ENCODE measurements at regions not wholly inside any gene's neighbourhood (a gene's known extent, or its start where the extent isn't known, plus 50 kb on each side); places are given as distances from the start of the nearest gene placed in this dataset.

DNA sequence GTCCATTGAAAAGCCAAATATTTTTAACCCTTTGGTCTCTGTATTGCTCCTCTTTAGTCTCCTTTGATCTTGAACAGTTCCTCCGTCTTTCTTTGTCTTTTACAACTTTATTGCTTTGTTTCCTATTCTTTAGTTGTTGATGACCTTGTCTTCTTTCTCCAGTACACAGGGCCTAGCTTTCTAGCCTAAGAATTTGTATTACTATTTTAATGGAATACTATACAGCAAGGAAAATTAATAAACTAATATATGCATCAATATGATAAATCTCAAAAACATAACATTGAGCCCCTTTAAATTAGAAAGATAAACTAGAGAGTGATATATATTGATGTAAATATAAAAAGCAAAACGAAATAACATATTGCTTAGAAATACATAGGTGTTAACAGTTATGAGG is 88.7 kb downstream of the NR1D2 start:
- Histone ChIP-seq H3K36me3 (ENCODE audit: low read depth, missing control alignments) (no peaks in the 10 kb centered on the region), H3K27ac (no peak overlapping the region), H3K4me1 (no peaks in the 10 kb centered on the region), H3K9me3 (no peaks in the 10 kb centered on the region), H3K4me3 (no peak overlapping the region), H3K27me3 (no peaks in the 10 kb centered on the region)
- intact Hi-C loops (cut with DNase I; ENCODE audit: low total_unique reads): no loop called here
- WGBS, 2 donors: 81 to 88% methylated on average over 2 of the region's 2 CpGs
- DNase-seq: no peak
- no peak for TF ChIP-seq POLR2A (IDR thresholded peaks at IDR 0.05)
- TF ChIP-seq, protein P1, sequence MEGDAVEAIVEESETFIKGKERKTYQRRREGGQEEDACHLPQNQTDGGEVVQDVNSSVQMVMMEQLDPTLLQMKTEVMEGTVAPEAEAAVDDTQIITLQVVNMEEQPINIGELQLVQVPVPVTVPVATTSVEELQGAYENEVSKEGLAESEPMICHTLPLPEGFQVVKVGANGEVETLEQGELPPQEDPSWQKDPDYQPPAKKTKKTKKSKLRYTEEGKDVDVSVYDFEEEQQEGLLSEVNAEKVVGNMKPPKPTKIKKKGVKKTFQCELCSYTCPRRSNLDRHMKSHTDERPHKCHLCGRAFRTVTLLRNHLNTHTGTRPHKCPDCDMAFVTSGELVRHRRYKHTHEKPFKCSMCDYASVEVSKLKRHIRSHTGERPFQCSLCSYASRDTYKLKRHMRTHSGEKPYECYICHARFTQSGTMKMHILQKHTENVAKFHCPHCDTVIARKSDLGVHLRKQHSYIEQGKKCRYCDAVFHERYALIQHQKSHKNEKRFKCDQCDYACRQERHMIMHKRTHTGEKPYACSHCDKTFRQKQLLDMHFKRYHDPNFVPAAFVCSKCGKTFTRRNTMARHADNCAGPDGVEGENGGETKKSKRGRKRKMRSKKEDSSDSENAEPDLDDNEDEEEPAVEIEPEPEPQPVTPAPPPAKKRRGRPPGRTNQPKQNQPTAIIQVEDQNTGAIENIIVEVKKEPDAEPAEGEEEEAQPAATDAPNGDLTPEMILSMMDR (IDR thresholded peaks at IDR 0.05): no peak

DNA sequence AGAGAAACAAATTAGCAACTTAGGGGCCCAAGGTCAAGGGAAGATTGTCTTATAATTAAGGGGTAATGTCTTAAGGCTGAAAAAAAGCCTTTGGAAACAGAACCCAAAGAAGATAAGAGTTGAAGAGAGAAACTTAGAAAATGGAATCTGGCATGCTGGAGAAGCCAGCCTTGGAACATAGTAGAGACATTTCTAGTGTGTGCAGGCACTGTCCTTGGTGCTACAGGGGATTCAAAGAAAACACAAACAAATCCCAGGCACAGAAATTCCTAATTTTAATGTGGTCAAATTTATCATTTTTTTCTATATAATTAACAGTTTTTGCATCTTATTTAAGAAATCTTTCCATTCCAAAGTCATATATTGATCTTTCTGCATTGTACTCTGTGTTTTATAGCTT is 89.4 kb downstream of the NR1D2 start:
- Histone ChIP-seq H3K27me3 (no peaks in the 10 kb centered on the region), H3K27ac (no peak overlapping the region), H3K4me1 (no peaks in the 10 kb centered on the region), H3K4me3 (no peak overlapping the region), H3K36me3 (ENCODE audit: low read depth, missing control alignments) (no peaks in the 10 kb centered on the region), H3K9me3 (no peaks in the 10 kb centered on the region)
- no peak for DNase-seq
- TF ChIP-seq, protein P1 (IDR thresholded peaks at IDR 0.05): no peak
- TF ChIP-seq POLR2A (IDR thresholded peaks at IDR 0.05): no peak
- intact Hi-C loops (cut with DNase I; ENCODE audit: low total_unique reads): no loop called here

DNA sequence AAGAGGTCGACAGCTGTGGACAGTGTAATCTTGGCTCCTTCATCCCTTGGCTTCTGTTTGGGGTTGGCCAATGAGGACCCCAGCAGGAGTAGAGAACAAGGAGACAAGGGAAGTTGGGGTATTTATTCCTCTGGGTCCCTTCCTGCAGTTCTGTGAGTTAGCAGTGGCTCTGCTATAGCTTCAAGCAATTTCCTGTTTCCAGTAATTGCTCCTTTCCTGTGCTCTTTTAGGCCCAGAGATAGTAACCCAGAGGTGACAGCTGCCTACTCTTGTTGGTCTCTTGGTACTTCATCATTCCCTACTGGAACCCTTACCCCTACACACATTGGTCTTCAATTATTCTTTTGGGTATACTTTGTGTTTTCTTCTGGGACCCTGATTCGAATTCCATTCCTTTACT is 92.9 kb downstream of the NR1D2 start:
- no peaks in the 10 kb centered on the region for H3K9me3 ChIP-seq
- no peaks in the 10 kb centered on the region for H3K36me3 ChIP-seq (ENCODE audit: low read depth, missing control alignments)
- DNase-seq: no peak
- TF ChIP-seq, protein P1 (IDR thresholded peaks at IDR 0.05): no peak
- no peak for TF ChIP-seq POLR2A (IDR thresholded peaks at IDR 0.05)
- H3K4me1 ChIP-seq: peaks cover 5% of the 10 kb centered on the region
- intact Hi-C loops (cut with DNase I; ENCODE audit: low total_unique reads): no loop called here
- no peaks in the 10 kb centered on the region for H3K27me3 ChIP-seq
- H3K27ac ChIP-seq: no peak overlapping the region
- 90 to 93% methylated on average over 2 of the region's 2 CpGs for WGBS, 2 donors
- no peak overlapping the region for H3K4me3 ChIP-seq

DNA sequence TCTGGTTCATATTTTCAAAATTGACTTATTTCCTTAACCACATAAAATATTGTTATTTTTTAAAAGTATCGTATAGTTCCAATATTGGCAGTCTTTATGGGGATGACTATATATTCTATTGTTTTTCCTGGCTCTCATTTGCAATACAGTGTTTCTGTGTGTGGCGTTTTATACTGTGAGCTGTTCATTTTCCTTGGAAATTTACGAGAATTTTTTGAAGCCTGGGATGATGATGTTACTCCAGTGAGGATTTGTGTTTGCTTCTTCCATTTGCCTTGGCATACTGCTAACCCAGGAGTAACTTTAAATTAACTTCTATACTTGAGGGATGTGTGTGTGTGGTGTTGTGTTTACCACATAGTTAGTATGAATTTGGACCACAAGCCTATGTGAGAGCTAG is 95.2 kb downstream of the NR1D2 start:
- intact Hi-C loops (cut with DNase I; ENCODE audit: low total_unique reads): no loop called here
- no peak overlapping the region for H3K4me3 ChIP-seq
- no peaks in the 10 kb centered on the region for H3K36me3 ChIP-seq (ENCODE audit: low read depth, missing control alignments)
- no peaks in the 10 kb centered on the region for H3K9me3 ChIP-seq
- no peaks in the 10 kb centered on the region for H3K27me3 ChIP-seq
- H3K27ac ChIP-seq: no peak overlapping the region
- DNase-seq: no peak
- TF ChIP-seq, protein P1 (IDR thresholded peaks at IDR 0.05): no peak
- TF ChIP-seq POLR2A (IDR thresholded peaks at IDR 0.05): no peak
- H3K4me1 ChIP-seq: peaks cover 8% of the 10 kb centered on the region
- WGBS, 2 donors: 93 to 94% methylated on average over 3 of the region's 3 CpGs

DNA sequence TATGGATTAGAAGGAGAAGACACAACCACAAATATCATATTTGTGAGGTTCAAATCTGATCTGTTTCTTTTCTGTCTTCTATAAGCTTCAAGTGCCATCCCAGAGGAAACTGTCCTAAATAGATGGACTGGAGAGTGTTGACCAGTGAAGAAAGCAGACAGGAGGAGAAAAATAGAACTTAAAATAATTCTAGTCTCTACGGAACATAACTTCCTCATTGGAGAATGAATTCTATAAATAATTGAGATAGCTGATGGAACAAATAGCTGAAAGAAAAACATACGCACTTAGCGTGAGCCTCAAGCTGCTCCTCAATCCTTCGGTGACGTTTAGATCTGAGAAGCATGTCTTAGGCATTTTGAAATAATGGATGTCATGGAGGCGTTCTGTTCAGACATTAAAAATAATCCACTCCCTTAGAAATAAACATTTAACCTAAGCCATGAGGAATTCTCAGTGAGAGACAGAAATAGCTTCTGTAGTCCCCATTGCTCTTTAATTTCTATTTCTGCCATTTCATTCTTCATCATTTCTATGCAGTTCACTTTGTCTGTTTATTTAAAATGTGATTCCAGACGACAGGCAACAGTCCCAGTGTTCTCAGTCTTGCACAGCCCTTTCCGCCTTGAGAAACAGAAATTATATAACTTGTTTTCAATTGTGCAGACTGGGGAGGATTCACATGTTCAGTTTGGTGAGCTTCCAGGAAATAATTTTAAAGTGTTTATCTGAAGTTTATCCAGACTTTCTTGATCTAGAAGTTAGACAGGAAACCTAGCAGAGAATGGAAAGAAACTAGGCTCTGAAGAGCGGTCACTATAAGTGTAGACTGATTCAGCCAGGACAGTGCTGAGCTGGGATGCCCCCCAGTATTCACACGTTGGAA is 97.3 kb downstream of the NR1D2 start:
- intact Hi-C loops (cut with DNase I; ENCODE audit: low total_unique reads): no loop called here
- Histone ChIP-seq H3K4me3 (no peak overlapping the region), H3K27me3 (no peaks in the 10 kb centered on the region), H3K9me3 (no peaks in the 10 kb centered on the region), H3K27ac (peak overlapping the region; percentile 29 to 74), H3K36me3 (ENCODE audit: low read depth, missing control alignments) (no peaks in the 10 kb centered on the region), H3K4me1 (peaks cover 8% of the 10 kb centered on the region)
- no peak for DNase-seq
- no peak for TF ChIP-seq POLR2A (IDR thresholded peaks at IDR 0.05)
- TF ChIP-seq, protein P1 (IDR thresholded peaks at IDR 0.05): no peak
- WGBS, 2 donors: 44 to 47% methylated on average over 10 of the region's 10 CpGs
